Neural progenitor cell (in vitro differentiated cells): ENCODE measurements at regions not wholly inside any gene's neighbourhood (a gene's known extent, or its start where the extent isn't known, plus 50 kb on each side); places are given as distances from the start of the nearest gene placed in this dataset.
"Not testable (repeated sequence)": the region's sequence is repeated elsewhere in the genome, so short reads cannot be mapped to it uniquely, and the experiment has no call there.

Experiments used
- DNase-seq: peaks from one replicate; pipeline ENCODE4 v3.0.0-alpha.2; 2016; ENCODE audit warnings: low spot score
- H2AFZ ChIP-seq: fragments of 200-600 bp; sonication (generic); replicated peaks from 2 replicates; pipeline ENCODE4 v1.6.1; 2016; ENCODE audit warnings: antibody characterized with exemption
- H3F3A ChIP-seq: fragments of 200-600 bp; sonication (generic); 2 replicates; pipeline ENCODE4 v1.6.1; 2016; ENCODE audit warnings: antibody characterized with exemption, low read depth
- H3K27ac ChIP-seq: fragments of 200-600 bp; sonication (generic); 2 replicates; pipeline ENCODE4 v1.5.1; 2016; ENCODE audit warnings: mild to moderate bottlenecking
- H3K27me3 ChIP-seq: fragments of 200-600 bp; sonication (generic); 2 replicates; pipeline ENCODE4 v1.6.1; 2016; ENCODE audit warnings: mild to moderate bottlenecking, moderate library complexity
- H3K36me3 ChIP-seq: fragments of 200-600 bp; sonication (generic); 2 replicates; pipeline ENCODE4 v1.5.1; 2016
- H3K4me1 ChIP-seq: fragments of 200-600 bp; sonication (generic); 2 replicates; pipeline ENCODE4 v1.6.1; 2016; ENCODE audit warnings: mixed run types
- H3K4me2 ChIP-seq: fragments of 200-600 bp; sonication (generic); 2 replicates; pipeline ENCODE4 v1.6.1; 2016
- H3K4me3 ChIP-seq: fragments of 200-600 bp; sonication (generic); 2 replicates; pipeline ENCODE4 v1.5.1; 2016
- H3K79me2 ChIP-seq: fragments of 200-600 bp; sonication (generic); 2 replicates; pipeline ENCODE4 v1.6.1; 2016; ENCODE audit warnings: low read depth
- H3K9ac ChIP-seq: fragments of 200-600 bp; sonication (generic); 2 replicates; pipeline ENCODE4 v1.6.1; 2016
- H3K9me3 ChIP-seq: fragments of 200-600 bp; sonication (generic); 2 replicates; pipeline ENCODE4 v1.5.1; 2016; ENCODE audit warnings: low read depth
- H4K20me1 ChIP-seq: fragments of 200-600 bp; sonication (generic); 2 replicates; pipeline ENCODE4 v1.6.1; 2016; ENCODE audit warnings: low read depth
- H3K27ac Mint-ChIP-seq: 3 replicates; pipeline ENCODE4 v1.8.0; 2021; ENCODE audit warnings: mixed read lengths
- H3K27me3 Mint-ChIP-seq: 2 replicates; pipeline ENCODE4 v1.8.0; 2022; ENCODE audit warnings: low read depth, mild to moderate bottlenecking, inconsistent platforms, moderate library complexity, mixed read lengths; ENCODE audit not compliant: insufficient read depth
- H3K36me3 Mint-ChIP-seq: 3 replicates; pipeline ENCODE4 v1.8.0; 2021; ENCODE audit warnings: mixed read lengths
- H3K4me1 Mint-ChIP-seq: 3 replicates; pipeline ENCODE4 v1.8.0; 2021; ENCODE audit warnings: mixed read lengths
- H3K4me3 Mint-ChIP-seq: 3 replicates; pipeline ENCODE4 v1.8.0; 2021; ENCODE audit warnings: mild to moderate bottlenecking, moderate library complexity, mixed read lengths
- H3K9me3 Mint-ChIP-seq: 3 replicates; pipeline ENCODE4 v1.8.0; 2020; ENCODE audit warnings: mixed read lengths
- EZH2 ChIP-seq: fragments of 200-600 bp; sonication (generic); IDR thresholded peaks from 2 replicates; pipeline ENCODE4 v1.6.1; 2017; ENCODE audit warnings: antibody characterized with exemption, mild to moderate bottlenecking, moderate library complexity
- EZH2phosphoT487 ChIP-seq: fragments of 200-600 bp; sonication (generic); IDR thresholded peaks from 2 replicates; pipeline ENCODE4 v1.6.1; 2017; ENCODE audit warnings: antibody characterized with exemption
- TF ChIP-seq, protein P1 (sequence below): fragments of 200-600 bp; sonication (generic); IDR thresholded peaks from 2 replicates; pipeline ENCODE4 v1.5.1; 2017; ENCODE audit warnings: antibody characterized with exemption, mild to moderate bottlenecking

DNA sequence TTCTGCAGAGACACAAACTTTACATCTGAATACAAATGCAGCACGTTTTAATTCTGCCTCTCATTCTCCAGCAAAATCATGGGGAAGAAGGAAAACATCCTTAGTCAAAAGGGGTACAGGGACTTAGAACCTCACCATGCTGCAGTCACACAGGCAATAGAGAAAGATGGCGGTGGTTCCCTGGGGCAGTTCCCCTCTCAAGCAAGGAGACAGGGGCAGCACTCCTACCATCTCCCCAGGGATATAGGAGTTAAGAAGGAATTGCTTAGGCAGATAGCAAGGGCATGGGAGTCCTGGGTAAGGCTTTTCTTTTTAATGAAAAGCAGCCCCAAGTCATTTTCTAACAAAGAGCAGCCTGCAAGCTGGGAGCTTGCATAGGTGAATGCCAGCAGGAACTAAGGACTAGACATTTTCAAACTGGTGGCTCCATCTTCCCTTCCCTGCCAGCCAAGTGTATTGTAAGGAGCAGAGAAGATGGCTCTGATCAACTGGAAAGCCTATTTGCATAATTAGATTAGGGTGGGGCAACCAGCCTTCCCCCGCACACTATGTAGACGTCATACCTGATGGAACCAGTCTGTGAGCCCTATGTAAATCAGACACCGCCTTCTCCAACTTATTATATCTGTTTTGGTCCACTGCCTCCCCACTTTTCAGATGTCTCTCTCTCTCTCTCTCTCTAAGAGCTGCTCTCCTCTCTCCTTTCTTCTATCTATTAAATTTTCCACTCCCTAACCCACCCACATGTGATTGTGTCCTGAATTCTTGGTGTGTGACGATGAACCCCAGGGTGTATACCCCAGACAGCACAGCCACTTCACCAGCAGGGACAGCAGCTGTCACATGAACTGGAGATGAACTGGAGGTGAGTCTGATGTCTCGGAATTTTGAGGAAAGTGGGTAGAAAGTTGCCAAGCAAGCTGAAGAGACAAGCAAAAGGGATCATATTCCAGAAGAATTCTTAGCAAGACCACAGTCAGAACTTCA is 514.5 kb downstream of the IRS2 start:
- no peaks in the 10 kb centered on the region for H3K36me3 ChIP-seq
- Mint-ChIP-seq H3K27me3 (peaks cover 3% of the 10 kb centered on the region), H3K36me3 (no peaks in the 10 kb centered on the region), H3K4me1 (peaks cover 28% of the 10 kb centered on the region), H3K4me3 (no peak overlapping the region), H3K27ac (no peak overlapping the region), H3K9me3 (no peaks in the 10 kb centered on the region)
- peak overlapping the region; percentile 80 for H3K27ac ChIP-seq
- H2AFZ ChIP-seq, result peak overlapping the region; percentile 57
- H3F3A ChIP-seq, result peaks cover 52% of the 10 kb centered on the region
- no peak overlapping the region for H3K9ac ChIP-seq
- H3K27me3 ChIP-seq, result no peaks in the 10 kb centered on the region
- TF ChIP-seq, protein P1, sequence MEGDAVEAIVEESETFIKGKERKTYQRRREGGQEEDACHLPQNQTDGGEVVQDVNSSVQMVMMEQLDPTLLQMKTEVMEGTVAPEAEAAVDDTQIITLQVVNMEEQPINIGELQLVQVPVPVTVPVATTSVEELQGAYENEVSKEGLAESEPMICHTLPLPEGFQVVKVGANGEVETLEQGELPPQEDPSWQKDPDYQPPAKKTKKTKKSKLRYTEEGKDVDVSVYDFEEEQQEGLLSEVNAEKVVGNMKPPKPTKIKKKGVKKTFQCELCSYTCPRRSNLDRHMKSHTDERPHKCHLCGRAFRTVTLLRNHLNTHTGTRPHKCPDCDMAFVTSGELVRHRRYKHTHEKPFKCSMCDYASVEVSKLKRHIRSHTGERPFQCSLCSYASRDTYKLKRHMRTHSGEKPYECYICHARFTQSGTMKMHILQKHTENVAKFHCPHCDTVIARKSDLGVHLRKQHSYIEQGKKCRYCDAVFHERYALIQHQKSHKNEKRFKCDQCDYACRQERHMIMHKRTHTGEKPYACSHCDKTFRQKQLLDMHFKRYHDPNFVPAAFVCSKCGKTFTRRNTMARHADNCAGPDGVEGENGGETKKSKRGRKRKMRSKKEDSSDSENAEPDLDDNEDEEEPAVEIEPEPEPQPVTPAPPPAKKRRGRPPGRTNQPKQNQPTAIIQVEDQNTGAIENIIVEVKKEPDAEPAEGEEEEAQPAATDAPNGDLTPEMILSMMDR, result no peak
- TF ChIP-seq EZH2, result no peak
- TF ChIP-seq EZH2phosphoT487, result no peak
- peaks cover 56% of the 10 kb centered on the region for H3K4me1 ChIP-seq
- DNase-seq, result peak; percentile 60
- no peaks in the 10 kb centered on the region for H3K9me3 ChIP-seq
- no peaks in the 10 kb centered on the region for H4K20me1 ChIP-seq
- H3K4me3 ChIP-seq, result no peak overlapping the region
- peak overlapping the region; percentile 45 for H3K4me2 ChIP-seq
- no peaks in the 10 kb centered on the region for H3K79me2 ChIP-seq

DNA sequence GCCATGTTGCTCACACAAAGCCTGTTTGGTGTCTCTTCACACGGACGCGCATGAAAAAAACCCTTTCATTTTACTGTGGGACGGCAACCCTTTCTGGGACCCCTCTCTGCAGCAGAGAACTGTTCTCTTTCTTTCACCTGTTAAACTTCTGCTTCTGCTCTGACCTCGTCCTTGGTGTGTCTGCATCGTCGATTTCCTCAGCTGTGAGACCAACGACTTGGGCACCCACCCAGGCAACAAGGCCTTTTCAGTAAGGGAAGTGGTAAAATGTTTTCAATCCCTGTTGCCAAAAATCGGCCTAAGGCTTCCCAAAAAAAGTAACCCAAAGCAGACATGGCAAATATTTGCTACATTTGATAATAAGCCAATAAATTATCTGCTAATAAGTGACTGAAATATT is 515.3 kb downstream of the IRS2 start:
- Histone ChIP-seq H3K9ac (no peak overlapping the region), H3K4me2 (peak overlapping the region; percentile 45)
- no peak overlapping the region for H3K4me3 Mint-ChIP-seq

DNA sequence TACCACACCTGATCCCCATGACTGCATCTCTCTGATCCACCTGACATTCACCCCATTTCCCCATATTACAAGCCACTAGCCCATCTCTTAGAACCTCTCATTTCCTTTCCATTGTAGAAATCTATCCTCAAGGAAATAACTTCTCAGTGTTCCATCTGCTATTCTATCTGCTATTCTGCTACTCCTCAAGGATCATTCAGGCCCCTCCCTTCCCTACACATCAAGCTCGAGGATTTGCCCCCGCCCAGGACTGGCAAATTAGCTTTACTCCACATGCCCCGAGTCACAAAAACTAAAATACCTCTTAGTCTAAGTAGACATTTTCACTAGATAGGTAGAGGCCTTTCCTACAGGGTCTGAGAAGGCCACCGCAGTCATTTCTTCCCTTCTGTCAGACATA is 517.0 kb downstream of the IRS2 start:
- H3K36me3 Mint-ChIP-seq, H3K4me3 Mint-ChIP-seq, H3K27ac Mint-ChIP-seq, H3K9me3 Mint-ChIP-seq, H3K36me3 ChIP-seq, H3K27me3 Mint-ChIP-seq, H3K27ac ChIP-seq, H3K27me3 ChIP-seq, H3K4me2 ChIP-seq, H3K79me2 ChIP-seq, H3K4me3 ChIP-seq, DNase-seq, H4K20me1 ChIP-seq, H3K9me3 ChIP-seq, H3K9ac ChIP-seq, H2AFZ ChIP-seq: not testable (repeated sequence)
- H3K4me1 ChIP-seq, result peaks cover 38% of the 10 kb centered on the region
- H3K4me1 Mint-ChIP-seq, result peaks cover 26% of the 10 kb centered on the region
- H3F3A ChIP-seq, result peaks cover 35% of the 10 kb centered on the region

More for the DNA sequence above, 515.3 kb downstream of the IRS2 start:
- peak overlapping the region; percentile 57 for H2AFZ ChIP-seq
- peaks cover 49% of the 10 kb centered on the region for H3K4me1 ChIP-seq
- H3F3A ChIP-seq, result peaks cover 46% of the 10 kb centered on the region
- no peaks in the 10 kb centered on the region for H4K20me1 ChIP-seq
- TF ChIP-seq EZH2 (no peak), EZH2phosphoT487 (no peak)
- TF ChIP-seq, protein P1, result no peak
- peaks cover 4% of the 10 kb centered on the region for H3K9me3 Mint-ChIP-seq
- H3K36me3 Mint-ChIP-seq, result peaks cover 2% of the 10 kb centered on the region
- no peak for DNase-seq
- H3K27me3 ChIP-seq, result no peaks in the 10 kb centered on the region
- no peaks in the 10 kb centered on the region for H3K79me2 ChIP-seq
- H3K4me1 Mint-ChIP-seq, result peaks cover 30% of the 10 kb centered on the region
- H3K9me3 ChIP-seq, result no peaks in the 10 kb centered on the region
- peak overlapping the region; percentile 80 for H3K27ac ChIP-seq
- no peak overlapping the region for H3K4me3 ChIP-seq
- no peaks in the 10 kb centered on the region for H3K36me3 ChIP-seq
- peaks cover 5% of the 10 kb centered on the region for H3K27me3 Mint-ChIP-seq
- no peak overlapping the region for H3K27ac Mint-ChIP-seq

DNA sequence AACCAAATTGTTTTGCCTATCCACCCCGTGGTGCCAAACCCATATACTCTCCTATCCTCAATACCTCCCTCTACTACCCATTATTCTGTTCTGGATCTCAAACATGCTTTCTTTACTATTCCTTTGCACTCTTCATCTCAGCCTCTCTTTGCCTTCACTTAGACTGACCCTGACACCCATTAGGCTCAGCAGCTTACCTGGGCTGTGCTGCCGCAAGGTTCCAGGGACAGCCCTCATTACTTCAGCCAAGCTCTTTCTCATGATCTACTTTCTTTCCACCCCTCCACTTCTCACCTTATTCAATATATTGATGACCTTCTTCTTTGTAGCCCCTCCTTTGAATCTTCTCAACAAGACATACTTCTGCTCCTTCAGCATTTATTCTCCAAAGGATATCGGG is 517.9 kb downstream of the IRS2 start:
- H3K27me3 ChIP-seq, H3K4me3 ChIP-seq, DNase-seq, H3K27me3 Mint-ChIP-seq, H3K27ac Mint-ChIP-seq, H3K36me3 ChIP-seq, H4K20me1 ChIP-seq, H3K4me3 Mint-ChIP-seq, H2AFZ ChIP-seq, H3K27ac ChIP-seq, H3K9me3 Mint-ChIP-seq, H3K9me3 ChIP-seq, H3K79me2 ChIP-seq, H3K36me3 Mint-ChIP-seq, H3K9ac ChIP-seq, H3K4me2 ChIP-seq: not testable (repeated sequence)
- peaks cover 32% of the 10 kb centered on the region for H3F3A ChIP-seq
- peaks cover 36% of the 10 kb centered on the region for H3K4me1 ChIP-seq
- H3K4me1 Mint-ChIP-seq, result peaks cover 24% of the 10 kb centered on the region

DNA sequence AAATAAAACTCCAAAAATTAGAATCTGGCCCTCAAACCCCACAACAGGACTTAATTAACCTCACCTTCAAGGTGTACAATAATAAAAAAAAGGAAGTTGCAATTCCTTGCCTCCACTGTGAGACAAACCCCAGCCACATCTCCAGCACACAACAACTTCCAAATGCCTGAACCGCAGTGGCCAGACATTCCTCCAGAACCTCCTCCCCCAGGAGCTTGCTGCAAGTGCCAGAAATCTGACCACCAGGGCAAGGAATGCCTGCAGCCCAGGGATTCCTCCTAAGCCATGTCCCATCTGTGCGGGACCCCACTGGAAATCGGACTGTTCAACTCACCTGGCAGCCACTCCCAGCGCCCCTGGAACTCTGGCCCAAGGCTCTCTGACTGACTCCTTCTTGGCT is 519.0 kb downstream of the IRS2 start:
- H2AFZ ChIP-seq, H3K9ac ChIP-seq, DNase-seq, H3K27ac Mint-ChIP-seq, H3K27ac ChIP-seq, H3K79me2 ChIP-seq, H3K27me3 ChIP-seq, H3K27me3 Mint-ChIP-seq, H3K9me3 Mint-ChIP-seq, H3K36me3 Mint-ChIP-seq, H4K20me1 ChIP-seq, H3K4me3 Mint-ChIP-seq, H3K4me2 ChIP-seq, H3K9me3 ChIP-seq, H3K4me3 ChIP-seq, H3K36me3 ChIP-seq: not testable (repeated sequence)
- H3K4me1 Mint-ChIP-seq, result peaks cover 24% of the 10 kb centered on the region
- Histone ChIP-seq H3F3A (peaks cover 25% of the 10 kb centered on the region), H3K4me1 (peaks cover 25% of the 10 kb centered on the region)

DNA sequence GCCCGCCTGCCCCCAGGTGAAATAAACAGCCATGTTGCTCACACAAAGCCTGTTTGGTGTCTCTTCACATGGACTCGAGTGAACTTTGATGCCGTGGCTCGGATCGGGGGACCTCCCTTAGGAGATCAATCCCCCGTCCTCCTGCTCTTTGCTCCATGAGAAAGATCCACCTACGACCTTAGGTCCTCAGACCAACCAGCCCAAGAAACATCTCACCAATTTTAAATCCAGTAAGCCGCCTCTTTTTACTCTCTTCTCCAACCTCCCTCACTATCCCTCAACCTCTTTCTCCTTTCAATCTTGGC is 521.0 kb downstream of the IRS2 start:
- Mint-ChIP-seq H3K27ac (peak overlapping the region; percentile 55), H3K4me1 (peaks cover 14% of the 10 kb centered on the region)
- H3K27ac ChIP-seq, H2AFZ ChIP-seq, DNase-seq, H3K4me3 ChIP-seq, H3K27me3 Mint-ChIP-seq, H3K9ac ChIP-seq, H3K79me2 ChIP-seq, H3K9me3 ChIP-seq, H3K36me3 Mint-ChIP-seq, H3K9me3 Mint-ChIP-seq, H3K4me3 Mint-ChIP-seq, H4K20me1 ChIP-seq, H3K27me3 ChIP-seq, H3K4me2 ChIP-seq, H3K36me3 ChIP-seq: not testable (repeated sequence)
- peaks cover 12% of the 10 kb centered on the region for H3F3A ChIP-seq
- H3K4me1 ChIP-seq, result peaks cover 11% of the 10 kb centered on the region
